NCI-H146 treated with DMSO at 0.1 percent for 48 hours (cell line): ENCODE measurements at regions not wholly inside any gene's neighbourhood (a gene's known extent, or its start where the extent isn't known, plus 50 kb on each side); places are given as distances from the start of the nearest gene placed in this dataset.

Experiments
- DNase-seq: peaks from one replicate; lab custom pipeline; 2025; ENCODE audit not compliant: unreplicated experiment; lab: John Stamatoyannopoulos, UW

GRCh38 chr1:5640845-5641244, 351.4 kb downstream of the NPHP4 start:
- DNase-seq, result no peak

GRCh38 chr1:5639106-5639722, 353.0 kb downstream of the NPHP4 start:
- no peak for DNase-seq

DNA sequence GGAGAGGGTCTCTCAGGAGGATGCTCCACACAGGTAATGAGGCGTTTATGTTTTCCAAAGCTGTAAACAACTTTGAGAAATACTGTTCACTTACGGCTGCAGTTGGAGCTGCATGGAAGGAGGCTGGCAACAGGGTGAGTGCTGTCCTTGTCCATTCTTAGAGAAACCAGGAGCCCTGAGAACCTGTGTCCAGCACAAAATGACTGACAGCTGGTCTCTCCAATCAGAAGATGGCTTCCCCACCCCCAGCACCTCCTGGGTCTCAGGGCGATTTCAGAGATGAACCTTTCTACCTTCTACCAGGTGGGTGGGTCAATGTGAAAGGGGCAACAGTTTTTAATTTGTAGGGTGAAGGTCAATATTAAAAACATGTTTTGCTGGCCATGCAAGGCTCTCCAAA, 353.6 kb downstream of the NPHP4 start:
- no peak for DNase-seq

GRCh38 chr1:5637171-5637570, 355.1 kb downstream of the NPHP4 start:
- DNase-seq, result no peak

- DNase-seq, result no peak
Observed at GRCh38 chr1:5634893-5635292, 357.3 kb downstream of the NPHP4 start.

GRCh38 chr1:5632814-5633213, 359.4 kb downstream of the NPHP4 start:
- DNase-seq, result no peak

DNA sequence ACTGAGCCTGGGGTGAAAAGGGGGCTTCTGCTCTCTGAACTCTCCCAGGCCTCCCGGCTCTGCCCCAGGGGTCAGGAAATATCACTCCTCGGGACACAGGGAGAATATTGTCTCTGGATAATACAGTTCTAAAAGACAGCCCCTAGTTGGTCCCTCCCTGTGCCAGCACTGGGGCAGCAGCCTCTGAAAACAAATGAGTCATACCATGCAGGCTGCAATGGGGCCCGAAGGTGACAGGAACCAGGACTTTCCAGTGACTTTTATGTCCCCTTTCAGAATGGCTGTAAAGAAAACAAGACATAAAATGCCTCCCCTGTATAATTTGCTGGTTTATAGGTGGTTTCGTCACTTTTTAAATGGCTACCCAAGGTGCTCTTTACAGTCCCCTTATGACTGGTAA, 360.0 kb downstream of the NPHP4 start:
- no peak for DNase-seq

DNA sequence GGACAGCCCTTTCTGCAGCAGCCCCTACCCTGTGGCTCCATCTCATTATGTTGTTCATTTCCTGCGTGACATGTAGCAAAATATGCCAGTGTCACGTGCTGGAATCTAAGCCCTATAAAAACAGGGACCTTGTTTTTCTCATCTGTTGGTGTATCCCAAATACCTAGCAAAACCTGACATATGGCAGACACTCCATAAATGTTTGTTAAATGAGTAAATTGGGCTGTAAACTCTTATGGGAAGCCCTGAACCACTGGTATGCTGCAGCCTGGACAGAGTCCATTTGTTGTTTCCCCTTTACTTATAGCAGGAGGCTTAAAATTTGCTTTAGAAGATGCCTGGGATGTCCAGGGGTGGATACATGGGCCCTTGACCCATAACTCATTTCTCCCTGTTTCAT, 363.8 kb downstream of the NPHP4 start:
- DNase-seq, result no peak

DNA sequence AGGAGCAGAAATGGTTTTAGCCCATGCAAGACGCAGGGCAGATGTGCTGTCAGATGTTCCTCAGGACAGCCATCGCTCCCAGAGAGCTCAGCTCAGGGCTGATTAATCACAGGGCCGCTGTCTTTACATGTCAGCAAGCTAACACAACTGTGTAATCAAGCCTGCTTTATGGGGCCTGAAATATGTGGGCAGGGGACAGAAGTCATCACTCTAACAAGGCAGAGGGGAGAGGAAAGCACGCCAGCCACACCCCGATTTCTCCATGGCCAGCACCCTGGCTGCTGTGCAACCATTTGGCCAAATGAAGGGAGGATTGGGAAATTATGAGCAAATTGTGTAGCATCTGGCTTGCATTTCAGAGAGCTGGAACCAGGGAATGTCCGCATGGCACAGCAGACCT, 368.8 kb downstream of the NPHP4 start:
- no peak for DNase-seq

DNA sequence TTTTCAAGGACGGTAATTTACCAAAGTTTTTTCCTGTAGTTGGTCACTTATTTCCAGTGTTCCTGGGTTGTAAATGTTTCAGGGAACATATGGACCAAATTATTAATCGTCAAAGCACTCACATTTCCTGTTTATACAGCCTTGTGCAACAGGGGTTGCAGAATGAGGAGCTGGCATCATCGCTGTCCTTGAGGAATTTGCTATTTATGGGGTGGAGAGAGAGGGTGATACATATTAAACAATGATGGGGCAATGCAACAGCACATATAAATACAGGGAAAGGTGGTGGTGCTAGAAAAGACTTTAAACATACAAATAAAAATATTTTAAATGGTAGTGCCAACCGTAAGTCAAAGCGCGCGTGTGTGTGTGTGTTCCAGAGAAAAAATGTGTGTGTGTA, 369.8 kb downstream of the NPHP4 start:
- DNase-seq, result no peak

- DNase-seq, result no peak
Observed at GRCh38 chr1:5621692-5622091, 370.5 kb downstream of the NPHP4 start.

DNA sequence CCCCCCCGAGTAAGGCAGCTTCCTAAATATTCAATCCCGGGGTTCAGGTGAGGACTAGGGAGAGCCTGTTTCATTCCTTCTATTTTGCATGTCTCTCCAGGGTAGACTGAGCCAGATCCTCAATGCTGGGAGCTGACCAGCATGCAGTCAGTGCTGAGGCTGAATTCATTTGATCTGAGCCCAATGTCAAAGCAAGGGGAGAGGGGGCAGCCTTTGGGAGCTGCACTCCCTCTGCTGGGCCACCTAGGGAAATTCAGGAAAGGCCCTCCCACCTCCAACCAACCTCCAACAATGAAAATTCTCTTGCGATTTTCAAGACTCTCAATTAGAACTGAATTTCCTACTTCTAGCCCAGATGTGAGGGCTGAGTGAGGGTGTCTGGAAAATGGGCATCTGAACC, 371.2 kb downstream of the NPHP4 start:
- no peak for DNase-seq

DNA sequence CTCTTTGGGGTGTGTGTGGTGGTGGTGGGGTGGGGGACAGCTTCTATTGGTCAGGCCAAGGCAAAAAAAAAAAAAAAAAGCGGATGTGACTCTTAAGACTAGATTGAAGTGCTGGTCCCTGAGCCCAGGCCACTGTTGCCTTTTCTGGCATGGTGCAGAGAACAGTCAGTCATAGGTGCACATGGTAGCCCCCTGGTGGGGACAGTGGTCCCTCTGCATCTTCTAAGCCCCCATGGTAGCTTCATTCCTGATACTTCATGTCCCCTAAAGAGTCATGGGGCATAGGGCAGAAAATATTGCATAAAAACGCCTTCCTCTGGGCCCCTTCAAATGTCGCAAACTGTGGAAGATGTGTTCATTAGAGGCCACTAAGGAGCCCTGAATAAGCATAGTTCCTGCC, 371.8 kb downstream of the NPHP4 start:
- no peak for DNase-seq

DNA sequence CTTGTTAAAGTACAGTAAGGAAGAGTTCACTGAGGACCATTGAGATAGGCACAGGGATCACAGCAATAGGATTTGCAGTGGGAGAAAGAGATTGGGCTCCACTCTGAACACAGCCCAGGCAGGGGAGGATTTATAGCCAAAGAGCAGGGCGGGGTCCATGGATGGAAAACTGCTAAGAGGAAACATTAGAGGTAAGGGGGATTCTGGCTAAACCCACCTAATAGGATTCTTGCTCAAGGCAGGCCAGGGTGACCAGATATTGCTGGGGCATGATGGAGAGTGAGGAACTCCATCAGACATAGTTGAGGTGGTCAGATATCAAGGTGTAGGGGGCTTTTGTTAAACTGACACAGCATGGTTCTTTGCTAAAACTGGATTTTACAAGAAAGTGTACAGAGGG, 372.8 kb downstream of the NPHP4 start:
- no peak for DNase-seq

GRCh38 chr1:5617546-5617945, 374.7 kb downstream of the NPHP4 start:
- no peak for DNase-seq

- no peak for DNase-seq
Observed at GRCh38 chr1:5617179-5617520, 375.1 kb downstream of the NPHP4 start.

GRCh38 chr1:5616366-5617178, 375.7 kb downstream of the NPHP4 start:
- no peak for DNase-seq

GRCh38 chr1:5615076-5615475, 377.1 kb downstream of the NPHP4 start:
- DNase-seq, result no peak

GRCh38 chr1:5613900-5614299, 378.3 kb downstream of the NPHP4 start:
- DNase-seq, result no peak

GRCh38 chr1:5611851-5612250, 380.4 kb downstream of the NPHP4 start:
- no peak for DNase-seq

- DNase-seq, result no peak
Observed at GRCh38 chr1:5611431-5611830, 380.8 kb downstream of the NPHP4 start.

GRCh38 chr1:5610432-5610831, 381.8 kb downstream of the NPHP4 start:
- no peak for DNase-seq
